Stimulated activated naive CD8-positive, alpha-beta T cell treated with anti-CD3 and anti-CD28 coated beads, Interleukin-15, Interleukin-2, amounts not matched to agents 100 U/mL and 50 U/mL, for 24 hours (primary cell): ENCODE measurements at regions not wholly inside any gene's neighbourhood (a gene's known extent, or its start where the extent isn't known, plus 50 kb on each side); places are given as distances from the start of the nearest gene placed in this dataset.

Experiments used
- ATAC-seq: fragments of 150-1000 bp; cut with Tn5 transposase; one replicate; pipeline ENCODE4 v1.10.0; 2021
- DNase-seq: peaks from one replicate; pipeline ENCODE4 v3.0.0; 2021

DNA sequence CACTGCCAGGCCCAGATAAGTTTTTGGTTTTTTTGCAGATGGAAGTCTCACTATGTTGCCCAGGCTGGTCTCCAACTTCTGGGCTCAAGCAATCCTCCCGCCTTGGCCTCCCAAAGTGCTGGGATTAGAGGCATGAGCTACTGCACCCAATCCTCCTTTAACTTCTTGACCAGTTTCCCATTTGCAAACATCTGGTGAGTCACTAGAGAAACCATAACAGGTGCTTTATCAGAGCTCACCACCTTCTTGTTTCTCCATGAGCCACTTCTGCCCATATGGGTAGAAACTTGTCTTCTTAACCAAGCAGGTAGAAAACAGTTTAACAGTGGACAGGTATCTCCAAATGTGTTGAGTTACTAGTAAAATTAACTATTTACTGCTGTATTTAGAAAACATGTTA, 128.4 kb upstream of the AP1S2 start:
- ATAC-seq (no peak), DNase-seq (no peak)

DNA sequence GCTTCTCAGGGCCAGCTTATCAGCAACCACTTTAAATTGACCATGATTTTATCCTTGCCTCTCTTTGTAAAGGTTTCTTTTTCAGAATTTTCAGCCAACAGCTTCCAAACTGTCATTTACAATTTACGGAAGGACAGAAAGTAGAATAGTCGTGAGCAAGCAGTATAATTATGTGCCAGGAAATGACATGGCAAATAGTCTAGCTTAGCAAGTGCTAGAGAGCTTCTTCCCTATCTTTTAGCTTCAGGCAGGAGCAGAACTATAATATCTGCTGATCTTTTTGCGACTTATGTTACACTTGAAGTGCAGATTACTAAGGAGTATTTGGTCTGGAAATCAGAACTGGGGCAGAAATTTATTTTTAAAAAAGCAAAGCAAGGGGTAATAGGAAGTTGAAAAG, 123.0 kb upstream of the AP1S2 start:
- ATAC-seq (no peak), DNase-seq (no peak)

GRCh38 chrX:15976396-15976795, 121.8 kb upstream of the AP1S2 start:
- ATAC-seq (no peak), DNase-seq (no peak)

DNA sequence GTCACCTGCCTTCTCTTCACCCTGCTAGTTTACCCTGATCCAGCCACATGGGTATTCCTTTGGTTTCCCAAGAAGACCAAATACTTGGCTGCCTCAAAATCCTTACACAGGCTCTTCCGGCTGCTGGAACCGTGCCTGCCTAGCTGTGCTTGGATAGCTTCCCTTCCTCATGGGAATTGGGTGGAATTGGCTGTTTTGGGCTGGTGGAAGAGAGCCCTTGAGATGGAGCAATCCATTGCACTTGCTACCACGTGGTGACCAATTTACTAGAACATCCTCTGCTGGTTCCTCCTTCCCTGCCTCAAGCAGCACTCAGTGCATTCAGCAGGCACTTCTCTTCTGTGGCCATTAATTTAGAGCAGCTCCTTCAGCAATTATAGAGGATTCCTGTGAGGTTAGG, 119.3 kb upstream of the AP1S2 start:
- no peak for DNase-seq

DNA sequence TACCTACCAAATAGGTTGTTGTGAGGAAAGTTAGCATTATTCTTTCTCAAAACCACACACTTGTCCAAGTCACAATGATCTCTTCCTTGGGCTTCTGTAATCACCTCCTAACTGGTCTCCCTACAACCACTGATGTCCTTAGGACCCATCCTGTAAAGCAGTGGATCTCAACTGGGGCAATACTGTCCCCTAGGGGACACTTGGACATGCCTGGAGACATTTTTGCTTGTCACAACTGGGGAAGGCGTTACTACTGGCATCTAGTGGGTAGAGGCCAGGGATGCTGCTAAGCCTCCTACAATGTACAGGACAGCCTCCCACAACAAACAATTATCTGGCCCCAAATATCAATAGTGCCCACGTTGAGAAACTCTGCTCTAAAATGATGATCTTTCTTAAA, 118.7 kb upstream of the AP1S2 start:
- peak; percentile 19 for DNase-seq
- ATAC-seq, result peak; percentile 75

More for the DNA sequence above, 119.3 kb upstream of the AP1S2 start:
- ATAC-seq, result no peak

- ATAC-seq, result no peak
Measured at GRCh38 chrX:15971696-15972095, 117.1 kb upstream of the AP1S2 start.

GRCh38 chrX:15963858-15964257, 109.2 kb upstream of the AP1S2 start:
- DNase-seq (no peak), ATAC-seq (no peak)

More at GRCh38 chrX:15971696-15972095, 117.1 kb upstream of the AP1S2 start:
- DNase-seq, result no peak

GRCh38 chrX:15960237-15960636, 105.6 kb upstream of the AP1S2 start:
- no peak for ATAC-seq
- DNase-seq, result no peak

GRCh38 chrX:15956681-15957080, 102.1 kb upstream of the AP1S2 start:
- DNase-seq (no peak), ATAC-seq (no peak)

GRCh38 chrX:15953801-15954200, 99.2 kb upstream of the AP1S2 start:
- DNase-seq (no peak), ATAC-seq (no peak)

DNA sequence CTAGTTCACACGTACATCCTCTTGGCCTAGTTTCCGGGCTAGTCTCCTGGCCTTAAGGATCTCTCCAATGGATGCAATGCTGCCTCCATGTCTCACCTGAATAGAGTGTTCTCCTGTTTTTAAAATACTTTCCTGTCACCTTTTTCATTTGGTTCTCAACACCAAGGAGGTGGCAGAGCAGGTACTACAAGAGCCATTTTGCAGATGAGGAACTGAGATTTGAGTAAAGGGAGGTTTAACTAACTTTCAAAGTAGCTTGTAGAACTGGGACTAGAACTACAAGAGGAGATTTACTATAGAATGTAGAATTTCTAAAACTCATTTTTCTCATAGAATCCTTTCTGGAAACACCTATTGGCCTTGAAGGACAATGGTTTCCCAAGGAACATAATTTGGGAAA, 97.6 kb upstream of the AP1S2 start:
- no peak for DNase-seq
- no peak for ATAC-seq

- DNase-seq, result no peak
- no peak for ATAC-seq
Measured at GRCh38 chrX:15948318-15948660, 93.7 kb upstream of the AP1S2 start.

GRCh38 chrX:15947648-15948317, 93.2 kb upstream of the AP1S2 start:
- no peak for DNase-seq
- no peak for ATAC-seq

DNA sequence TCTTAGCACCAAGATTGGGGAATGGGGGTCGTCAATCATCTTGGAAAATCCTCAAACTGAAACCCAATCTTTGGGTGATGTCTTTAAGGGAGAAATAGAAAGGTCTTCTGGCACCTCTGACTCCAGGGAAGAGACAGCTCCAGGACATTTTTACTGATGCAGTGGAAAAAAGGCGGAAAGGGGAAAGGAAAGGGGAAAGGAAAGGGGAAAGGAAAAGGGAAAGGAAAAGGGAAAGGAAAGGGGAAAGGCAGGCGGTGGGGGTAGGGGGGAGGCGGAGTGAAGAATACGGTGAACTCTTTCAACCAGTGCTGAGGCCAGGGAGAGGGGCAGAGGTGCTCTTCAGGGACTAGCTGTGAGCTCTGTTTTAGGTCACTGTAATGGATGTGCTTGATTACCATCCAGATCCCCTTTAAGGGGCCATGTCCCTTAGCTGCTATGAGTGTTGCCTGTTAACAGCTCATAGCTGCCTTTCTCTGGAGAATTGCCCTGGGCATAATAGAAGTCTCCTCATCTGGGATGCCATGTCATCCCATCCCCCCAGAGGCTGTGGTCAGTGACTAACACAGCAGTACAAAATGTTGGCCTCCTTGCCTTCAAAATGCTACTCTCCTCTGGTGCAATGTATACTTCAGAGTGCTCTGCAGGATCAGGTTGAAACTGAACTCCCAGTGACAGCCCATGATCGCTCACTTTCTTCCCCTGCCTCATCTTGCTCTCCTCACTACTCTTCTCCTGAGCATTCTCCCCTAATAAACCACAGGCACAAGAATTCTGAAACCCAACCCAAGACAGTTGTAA, 92.4 kb upstream of the AP1S2 start:
- DNase-seq, result peak; percentile 3
- no peak for ATAC-seq

DNA sequence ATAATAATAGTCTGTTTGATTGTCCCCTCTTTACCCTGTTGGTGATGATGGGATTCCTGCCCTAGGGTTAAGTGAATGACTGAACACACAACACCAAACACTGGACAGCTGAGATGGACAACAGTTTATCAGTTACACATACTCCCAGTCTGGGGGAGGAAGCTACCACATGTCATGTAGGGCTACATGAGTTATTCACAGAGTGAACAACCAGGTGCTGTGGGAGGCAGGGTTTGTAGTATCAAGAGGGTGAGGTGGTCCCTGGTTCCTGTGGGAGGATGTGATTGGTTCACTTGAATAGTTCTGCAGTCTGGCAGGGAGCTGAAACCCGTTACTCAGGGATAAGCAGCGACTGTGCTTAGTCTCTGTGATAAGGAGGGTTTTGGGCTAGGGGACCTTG, 88.8 kb upstream of the AP1S2 start:
- no peak for ATAC-seq

DNA sequence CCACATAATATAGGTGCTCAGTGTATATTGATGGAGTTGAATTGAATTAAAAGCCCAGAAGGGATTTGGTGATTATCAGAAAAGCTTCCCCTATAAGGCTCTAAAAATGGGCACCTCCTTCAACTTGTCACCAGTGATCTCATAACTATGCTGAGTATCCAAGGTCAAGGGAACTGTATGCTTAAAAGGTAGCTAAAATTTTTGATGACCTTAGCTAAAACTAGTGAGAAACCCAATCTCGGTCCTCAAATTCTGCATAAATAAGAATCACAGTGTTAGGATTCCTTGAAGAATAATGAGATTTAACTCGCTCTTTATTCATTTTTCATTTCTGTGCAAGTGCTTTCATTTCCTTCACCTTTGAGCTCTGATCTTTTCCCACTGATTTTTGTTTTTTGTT, 87.7 kb upstream of the AP1S2 start:
- DNase-seq (no peak), ATAC-seq (no peak)

More for the DNA sequence above, 88.8 kb upstream of the AP1S2 start:
- DNase-seq, result no peak

DNA sequence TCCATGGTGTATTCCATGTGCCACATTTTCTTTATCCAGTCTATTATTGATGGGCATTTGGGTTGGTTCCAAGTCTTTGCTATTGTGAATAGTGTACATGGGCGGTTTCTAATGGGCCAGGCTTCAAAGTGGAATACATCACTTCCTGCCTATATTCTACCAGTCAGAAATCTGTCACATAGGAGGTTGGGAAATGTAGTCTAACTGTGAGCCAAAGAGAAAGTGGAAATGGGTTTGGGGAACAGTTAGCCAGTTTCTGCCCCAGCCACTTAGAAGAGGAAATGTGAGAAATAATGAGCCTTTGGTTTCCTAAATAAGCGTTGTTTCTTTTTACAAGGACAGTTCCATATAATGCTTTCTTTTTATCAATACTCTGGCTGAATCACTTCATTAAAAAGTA, 85.1 kb upstream of the AP1S2 start:
- no peak for ATAC-seq
- no peak for DNase-seq

- DNase-seq (no peak), ATAC-seq (no peak)
Measured at GRCh38 chrX:15938072-15938471, 83.5 kb upstream of the AP1S2 start.

- DNase-seq (no peak), ATAC-seq (no peak)
Measured at GRCh38 chrX:15931362-15931761, 76.7 kb upstream of the AP1S2 start.

DNA sequence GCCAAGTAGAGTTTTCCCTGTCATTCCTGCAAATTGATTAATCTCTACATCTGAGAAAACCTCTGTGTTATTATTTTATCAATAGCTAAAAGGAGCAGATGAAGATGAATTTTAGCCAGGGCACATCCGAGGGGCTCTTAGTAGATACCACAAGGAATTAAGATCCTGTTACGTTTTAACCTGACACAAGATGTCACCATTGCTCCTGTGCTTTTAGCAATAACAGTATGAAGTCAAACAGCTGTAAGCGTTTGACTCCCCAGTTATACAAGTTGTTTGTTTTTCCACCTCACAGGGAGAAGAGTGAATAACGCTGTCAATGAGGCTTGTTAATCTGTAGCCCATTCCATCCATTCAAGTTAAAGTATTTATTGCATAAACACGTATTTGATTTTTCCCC, 76.0 kb upstream of the AP1S2 start:
- DNase-seq (no peak), ATAC-seq (no peak)

DNA sequence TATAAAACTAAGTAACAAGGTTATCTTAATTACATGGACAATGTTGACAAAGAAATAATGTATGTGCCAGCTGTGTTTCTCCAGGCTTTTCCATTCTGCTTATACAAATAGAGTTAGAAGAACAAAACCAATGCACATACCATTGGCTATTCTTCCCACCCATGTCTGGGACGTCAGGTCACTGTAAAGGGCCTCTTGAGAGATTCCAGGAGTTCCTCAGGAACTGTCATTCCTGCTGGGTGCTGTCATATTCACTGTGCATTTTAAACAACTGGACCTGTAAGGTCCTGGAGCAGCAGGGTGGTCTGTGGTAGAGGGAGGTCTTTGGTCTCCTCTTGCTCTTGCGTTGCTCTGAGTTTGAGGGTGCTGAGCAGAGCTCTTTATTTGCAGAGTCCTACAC, 74.6 kb upstream of the AP1S2 start:
- no peak for ATAC-seq
- DNase-seq, result no peak

GRCh38 chrX:15926622-15927021, 72.0 kb upstream of the AP1S2 start:
- ATAC-seq (no peak), DNase-seq (no peak)

- DNase-seq, result no peak
Measured at GRCh38 chrX:15918003-15918402, 63.4 kb upstream of the AP1S2 start.

DNA sequence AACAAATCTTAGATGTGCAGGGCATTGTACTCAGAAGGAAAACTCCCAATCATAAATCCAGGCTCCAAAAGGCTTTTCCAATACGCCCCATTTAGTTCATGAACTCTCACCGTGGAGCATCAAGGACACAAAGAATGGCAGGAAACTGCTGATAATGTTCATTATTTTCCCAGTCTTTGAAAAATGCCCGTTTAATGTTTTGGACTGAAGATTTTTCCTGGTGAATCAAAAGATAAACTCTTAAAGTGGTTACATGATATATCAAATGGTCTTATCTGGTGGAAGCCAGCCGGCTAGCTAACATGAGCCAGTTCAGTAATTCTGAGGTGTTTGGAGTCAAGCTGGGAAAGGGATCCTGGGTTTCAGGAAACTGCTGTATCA, 62.1 kb upstream of the AP1S2 start:
- ATAC-seq (no peak), DNase-seq (no peak)

More at GRCh38 chrX:15918003-15918402, 63.4 kb upstream of the AP1S2 start:
- ATAC-seq, result no peak
